Left ventricle myocardium inferior (tissue), 1 donor: ENCODE measurements at regions not wholly inside any gene's neighbourhood (a gene's known extent, or its start where the extent isn't known, plus 50 kb on each side); places are given as distances from the start of the nearest gene placed in this dataset.

Source experiments
- DNase-seq: peaks from one replicate; pipeline ENCODE4 v3.0.0-alpha.2; 2020
- H3K27ac ChIP-seq: fragments of 200-600 bp; replicated peaks from 2 replicates; pipeline ENCODE4 v1.8.0; 2021
- H3K27me3 ChIP-seq: fragments of 200-600 bp; 2 replicates; pipeline ENCODE4 v1.8.0; 2021; ENCODE audit warnings: low read depth
- H3K36me3 ChIP-seq: fragments of 200-600 bp; 2 replicates; pipeline ENCODE4 v1.8.0; 2021
- H3K4me1 ChIP-seq: fragments of 200-600 bp; 2 replicates; pipeline ENCODE4 v1.8.0; 2021
- H3K4me3 ChIP-seq: fragments of 200-600 bp; 2 replicates; pipeline ENCODE4 v1.8.0; 2021; ENCODE audit warnings: mild to moderate bottlenecking, moderate library complexity
- H3K9me3 ChIP-seq: fragments of 200-600 bp; replicated peaks from 2 replicates; pipeline ENCODE4 v1.8.0; 2021
- CTCF ChIP-seq: fragments of 200-600 bp; IDR thresholded peaks from 2 replicates; pipeline ENCODE4 v1.8.0; 2021; ENCODE audit warnings: antibody characterized with exemption, mild to moderate bottlenecking, borderline replicate concordance
- intact Hi-C: fragments of 100-400 bp; cut with micrococcal nuclease; formaldehyde crosslinking; loops from one replicate; pipeline ENCODE4 v1.11.0; 2022
- donor health status: DM: no; HTN: yes; CAD: no; lungs with severe emphysema.

DNA sequence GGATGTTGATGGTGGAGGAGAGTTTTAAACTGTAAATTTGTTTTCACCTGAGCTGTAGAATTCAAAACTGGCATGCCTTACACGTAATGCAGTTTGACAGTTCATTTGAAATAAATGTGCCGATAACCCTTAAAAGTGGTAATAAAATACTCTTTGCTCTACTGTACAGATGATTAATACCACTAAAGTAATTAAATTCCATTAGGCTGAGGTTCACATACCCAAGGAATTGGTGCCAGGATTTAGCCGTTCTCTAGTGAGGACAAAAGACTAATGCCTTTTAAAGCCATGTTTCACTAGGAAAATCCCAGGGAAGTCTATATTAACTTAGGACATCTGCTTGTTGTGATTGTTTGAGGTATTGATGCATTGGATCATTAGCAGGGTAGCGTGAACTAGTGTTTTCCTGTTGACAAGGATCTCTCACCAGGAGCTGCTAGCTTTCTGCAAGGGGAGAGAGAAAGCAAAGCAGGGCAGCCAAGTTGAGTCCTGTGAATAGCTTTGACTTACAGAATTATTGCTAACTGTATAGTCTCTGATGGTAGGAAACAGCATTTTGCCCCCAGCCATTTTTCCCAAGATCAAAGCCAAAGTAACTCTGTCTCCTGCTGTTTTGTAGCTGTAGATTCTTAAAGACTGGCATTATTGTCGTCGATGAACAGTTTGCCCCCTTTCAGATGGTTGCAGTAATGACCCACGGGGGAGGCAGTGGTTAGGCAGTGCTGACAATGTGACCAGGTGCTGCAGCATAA, 280.9 kb upstream of the FANCL start:
- no peak for TF ChIP-seq CTCF
- intact Hi-C loops, result no loop called here
- no peaks in the 10 kb centered on the region for H3K4me1 ChIP-seq
- peaks cover 8% of the 10 kb centered on the region for H3K27me3 ChIP-seq
- H3K9me3 ChIP-seq, result no peaks in the 10 kb centered on the region
- no peak overlapping the region for H3K4me3 ChIP-seq
- DNase-seq, result no peak
- H3K27ac ChIP-seq, result no peak overlapping the region
- H3K36me3 ChIP-seq, result no peaks in the 10 kb centered on the region

DNA sequence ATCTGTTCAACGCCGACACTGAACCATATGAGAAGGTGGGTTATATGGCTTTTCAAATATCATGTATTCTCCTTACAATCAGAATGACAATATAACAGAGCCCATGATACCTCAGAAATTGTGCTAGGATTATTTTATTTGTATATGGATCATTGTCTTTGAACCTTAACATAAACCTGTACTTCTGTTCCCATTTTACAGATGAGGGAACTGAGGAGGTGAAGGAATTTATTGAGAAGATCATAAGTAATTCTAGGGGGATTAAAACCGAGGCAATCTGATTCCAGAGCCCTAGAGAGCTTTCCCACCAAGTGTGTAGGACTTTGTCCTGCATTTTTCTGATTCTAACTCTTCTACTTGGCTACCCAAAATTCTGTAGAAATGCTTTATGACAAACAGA, 279.8 kb upstream of the FANCL start:
- TF ChIP-seq CTCF, result no peak
- DNase-seq, result no peak
- intact Hi-C loops, result no loop called here
- no peaks in the 10 kb centered on the region for H3K4me1 ChIP-seq
- peaks cover 8% of the 10 kb centered on the region for H3K27me3 ChIP-seq
- no peak overlapping the region for H3K4me3 ChIP-seq
- H3K36me3 ChIP-seq, result no peaks in the 10 kb centered on the region
- H3K9me3 ChIP-seq, result no peaks in the 10 kb centered on the region
- H3K27ac ChIP-seq, result no peak overlapping the region

- Histone ChIP-seq H3K36me3 (no peaks in the 10 kb centered on the region), H3K27me3 (peaks cover 7% of the 10 kb centered on the region), H3K9me3 (no peaks in the 10 kb centered on the region), H3K4me3 (no peak overlapping the region), H3K4me1 (no peaks in the 10 kb centered on the region), H3K27ac (no peak overlapping the region)
- no peak for DNase-seq
- TF ChIP-seq CTCF, result no peak
- intact Hi-C loops, result no loop called here
Observed at GRCh38 chr2:58517881-58518280, 276.8 kb upstream of the FANCL start.

GRCh38 chr2:58516695-58517094, 275.6 kb upstream of the FANCL start:
- no peaks in the 10 kb centered on the region for H3K4me1 ChIP-seq
- H3K4me3 ChIP-seq, result no peak overlapping the region
- peaks cover 7% of the 10 kb centered on the region for H3K27me3 ChIP-seq
- intact Hi-C loops, result no loop called here
- no peaks in the 10 kb centered on the region for H3K9me3 ChIP-seq
- no peak for TF ChIP-seq CTCF
- no peak for DNase-seq
- H3K27ac ChIP-seq, result no peak overlapping the region
- H3K36me3 ChIP-seq, result no peaks in the 10 kb centered on the region

DNA sequence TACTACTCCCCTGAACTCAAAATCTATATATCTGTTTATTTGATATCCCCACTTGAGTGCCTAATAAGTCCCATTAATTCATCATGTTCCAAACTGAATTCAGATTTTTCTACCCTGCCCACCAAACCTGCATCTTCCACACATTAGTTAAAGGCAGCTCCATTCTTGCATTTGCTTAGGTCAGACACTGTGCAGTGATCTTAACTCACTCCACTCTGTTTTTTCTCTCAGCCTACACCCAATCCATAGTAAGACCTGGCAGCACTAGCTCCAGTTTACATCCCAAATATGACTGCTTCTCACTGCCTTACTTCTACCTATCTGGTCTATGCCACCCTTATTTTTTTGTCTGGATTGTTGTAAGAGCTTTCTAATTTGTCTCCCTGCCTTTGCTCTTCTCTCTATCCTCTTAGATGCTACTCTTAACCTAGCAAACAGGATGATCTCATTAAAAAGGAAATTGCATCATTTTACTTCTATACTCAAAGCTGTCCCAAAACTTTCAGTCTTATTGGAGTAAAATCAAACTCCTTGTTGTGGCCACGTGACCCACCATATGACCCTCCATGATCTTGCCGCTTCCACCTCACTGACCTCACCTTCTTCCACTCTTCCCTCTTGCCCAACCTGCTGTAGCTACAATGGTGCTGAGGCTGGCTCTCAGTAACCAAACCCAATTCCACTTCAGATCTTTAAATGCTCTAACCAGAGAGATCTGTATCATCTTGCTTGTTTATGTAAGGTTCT, 274.9 kb upstream of the FANCL start:
- Histone ChIP-seq H3K27me3 (peaks cover 7% of the 10 kb centered on the region), H3K4me3 (no peak overlapping the region), H3K9me3 (no peaks in the 10 kb centered on the region), H3K36me3 (no peaks in the 10 kb centered on the region), H3K27ac (no peak overlapping the region), H3K4me1 (no peaks in the 10 kb centered on the region)
- no peak for DNase-seq
- intact Hi-C loops, result no loop called here
- no peak for TF ChIP-seq CTCF
